Neural cell (in vitro differentiated cells): ENCODE measurements at regions not wholly inside any gene's neighbourhood (a gene's known extent, or its start where the extent isn't known, plus 50 kb on each side); places are given as distances from the start of the nearest gene placed in this dataset.

ENCODE experiments used
- H2AFZ ChIP-seq: fragments of 200-600, 300-800 bp; sonication (generic), shearing (Covaris generic); 2 replicates; pipeline ENCODE4 v1.6.0; 2014; ENCODE audit warnings: low read depth, mild to moderate bottlenecking, antibody characterized with exemption, low read length, moderate library complexity
- H3F3A ChIP-seq: fragments of 200-600 bp; shearing (Covaris generic); 2 replicates; pipeline ENCODE4 v1.6.1; 2016; ENCODE audit warnings: mild to moderate bottlenecking, moderate library complexity, mixed read lengths, antibody characterized with exemption, low read length; ENCODE audit not compliant: insufficient read depth, poor library complexity, severe bottlenecking
- H3K27ac ChIP-seq: fragments of 200-600, 300-800 bp; sonication (generic), shearing (Covaris generic); 2 replicates; pipeline ENCODE4 v1.5.1; 2014; ENCODE audit warnings: mild to moderate bottlenecking, low read length, moderate library complexity
- H3K27me3 ChIP-seq: fragments of 300-800, 200-600 bp; sonication (generic), shearing (Covaris generic); 2 replicates; pipeline ENCODE4 v1.6.0; 2014; ENCODE audit warnings: mild to moderate bottlenecking, low read depth, low read length, moderate library complexity; ENCODE audit not compliant: insufficient read depth
- H3K36me3 ChIP-seq: fragments of 300-800, 200-600 bp; sonication (generic), shearing (Covaris generic); 2 replicates; pipeline ENCODE4 v1.5.1; 2014; ENCODE audit warnings: mild to moderate bottlenecking, antibody characterized with exemption, low read length, moderate library complexity; ENCODE audit not compliant: insufficient read depth
- H3K4me2 ChIP-seq: fragments of 300-800, 200-600 bp; sonication (generic), shearing (Covaris generic); 2 replicates; pipeline ENCODE4 v1.6.0; 2014; ENCODE audit warnings: mild to moderate bottlenecking, low read length
- H3K4me3 ChIP-seq: fragments of 300-800, 200-600 bp; sonication (generic), shearing (Covaris generic); 2 replicates; pipeline ENCODE4 v1.5.1; 2014; ENCODE audit warnings: mild to moderate bottlenecking, low read length, moderate library complexity
- H3K79me2 ChIP-seq: fragments of 200-600 bp; shearing (Covaris generic); replicated peaks from 2 replicates; pipeline ENCODE4 v1.6.0; 2014; ENCODE audit warnings: mild to moderate bottlenecking, low read length, moderate library complexity; ENCODE audit not compliant: insufficient read depth
- H3K9ac ChIP-seq: fragments of 300-800, 200-600 bp; sonication (generic), shearing (Covaris generic); 2 replicates; pipeline ENCODE4 v1.6.1; 2016; ENCODE audit warnings: mild to moderate bottlenecking, low read length, mixed read lengths
- H3K9me2 ChIP-seq: fragments of 200-600 bp; shearing (Covaris generic); 2 replicates; pipeline ENCODE4 v1.6.1; 2016; ENCODE audit warnings: mild to moderate bottlenecking, low read length, mixed read lengths; ENCODE audit not compliant: insufficient read depth
- H3K9me3 ChIP-seq: fragments of 200-600, 300-800 bp; sonication (generic), shearing (Covaris generic); 2 replicates; pipeline ENCODE4 v1.6.1; 2016; ENCODE audit warnings: mild to moderate bottlenecking, mixed run types, low read length, moderate library complexity, mixed read lengths
- H4K20me1 ChIP-seq: fragments of 200-600 bp; shearing (Covaris generic); 2 replicates; pipeline ENCODE4 v1.6.1; 2016; ENCODE audit warnings: mild to moderate bottlenecking, mixed run types; ENCODE audit not compliant: insufficient read depth
- CTCF ChIP-seq: fragments of 450-650 bp; IDR thresholded peaks from 2 replicates; pipeline ENCODE4 v1.5.1; 2014; ENCODE audit warnings: antibody characterized with exemption, mild to moderate bottlenecking, moderate library complexity; ENCODE audit not compliant: poor library complexity, severe bottlenecking
- EP300 ChIP-seq: fragments of 450-650 bp; conservative IDR thresholded peaks from 2 replicates; pipeline ENCODE4 v1.6.1; 2014; ENCODE audit warnings: antibody characterized with exemption, mild to moderate bottlenecking, moderate library complexity; ENCODE audit not compliant: poor library complexity, severe bottlenecking
- EZH2 ChIP-seq: fragments of 200-600, 300-800 bp; shearing (Covaris generic), sonication (generic); IDR thresholded peaks from 2 replicates; pipeline ENCODE4 v1.6.1; 2014; ENCODE audit warnings: antibody characterized with exemption, low read length, borderline replicate concordance, mild to moderate bottlenecking; ENCODE audit not compliant: insufficient read depth, poor library complexity, severe bottlenecking
- MXI1 ChIP-seq: fragments of 450-650 bp; conservative IDR thresholded peaks from 2 replicates; pipeline ENCODE4 v1.6.1; 2014; ENCODE audit warnings: antibody characterized with exemption, mild to moderate bottlenecking; ENCODE audit not compliant: poor library complexity, severe bottlenecking
- POLR2AphosphoS5 ChIP-seq: IDR thresholded peaks from 2 replicates; pipeline ENCODE4 v1.6.1; 2012
- RAD21 ChIP-seq: fragments of 450-650 bp; conservative IDR thresholded peaks from 2 replicates; pipeline ENCODE4 v1.6.1; 2014; ENCODE audit warnings: antibody characterized with exemption, mild to moderate bottlenecking, moderate library complexity
- SMC3 ChIP-seq: fragments of 450-650 bp; conservative IDR thresholded peaks from 2 replicates; pipeline ENCODE4 v1.6.1; 2014; ENCODE audit warnings: antibody characterized with exemption, mild to moderate bottlenecking, moderate library complexity; ENCODE audit not compliant: poor library complexity
- TAF1 ChIP-seq: IDR thresholded peaks from 2 replicates; pipeline ENCODE4 v1.6.1; 2012; ENCODE audit warnings: low read depth

GRCh38 chr11:100581318-100581717, 105.8 kb upstream of the ARHGAP42 start:
- Histone ChIP-seq H3K79me2 (no peaks in the 10 kb centered on the region), H3K9me3 (no peaks in the 10 kb centered on the region), H3K9me2 (no peaks in the 10 kb centered on the region), H3K9ac (no peak overlapping the region), H3F3A (no peaks in the 10 kb centered on the region), H4K20me1 (no peaks in the 10 kb centered on the region), H3K27ac (no peak overlapping the region), H3K36me3 (no peaks in the 10 kb centered on the region), H3K27me3 (no peaks in the 10 kb centered on the region), H2AFZ (no peak overlapping the region), H3K4me3 (no peak overlapping the region), H3K4me2 (no peak overlapping the region)
- no peak for TF ChIP-seq EP300

- Histone ChIP-seq H3K9me3 (no peaks in the 10 kb centered on the region), H3K36me3 (no peaks in the 10 kb centered on the region), H4K20me1 (no peaks in the 10 kb centered on the region), H3K4me3 (no peak overlapping the region), H3K9ac (no peak overlapping the region), H3K79me2 (no peaks in the 10 kb centered on the region), H3K27me3 (no peaks in the 10 kb centered on the region), H3K27ac (no peak overlapping the region), H3F3A (no peaks in the 10 kb centered on the region), H2AFZ (no peak overlapping the region), H3K4me2 (no peak overlapping the region), H3K9me2 (no peaks in the 10 kb centered on the region)
- no peak for TF ChIP-seq EZH2
- no peak for TF ChIP-seq CTCF
- no peak for TF ChIP-seq TAF1
- TF ChIP-seq MXI1 = no peak
- TF ChIP-seq EP300 = no peak
- TF ChIP-seq SMC3 = no peak
- no peak for TF ChIP-seq RAD21
Measured at GRCh38 chr11:100584201-100584985, 102.7 kb upstream of the ARHGAP42 start.

- Histone ChIP-seq H3K4me3 (no peak overlapping the region), H3K36me3 (no peaks in the 10 kb centered on the region), H3F3A (no peaks in the 10 kb centered on the region), H3K27me3 (no peaks in the 10 kb centered on the region), H3K27ac (no peak overlapping the region), H3K79me2 (no peaks in the 10 kb centered on the region), H3K9me2 (no peaks in the 10 kb centered on the region), H4K20me1 (no peaks in the 10 kb centered on the region), H2AFZ (no peak overlapping the region), H3K9me3 (no peaks in the 10 kb centered on the region), H3K4me2 (no peak overlapping the region), H3K9ac (no peak overlapping the region)
- TF ChIP-seq POLR2AphosphoS5 (no peak), TAF1 (no peak), EZH2 (no peak), SMC3 (no peak)
Measured at GRCh38 chr11:100585728-100586127, 101.4 kb upstream of the ARHGAP42 start.
